ENCODE measurements at regions not wholly inside any gene's neighbourhood (a gene's known extent, or its start where the extent isn't known, plus 50 kb on each side); places are given as distances from the start of the nearest gene placed in this dataset.
A peak's percentile ranks its signal among the peaks of the same experiment; 100 is the strongest.
"Not testable (repeated sequence)": the region's sequence is repeated elsewhere in the genome, so short reads cannot be mapped to it uniquely, and the experiment has no call there.

GRCh38 chr4:169327951-169328350, 57.2 kb upstream of the SH3RF1 start:
- Histone ChIP-seq H3K27ac (ENCODE audit: low read depth in 1 of 2, low read length in 2 of 2) (no peak overlapping the region), H2AFZ (ENCODE audit: insufficient read depth, low read depth, low read length, poor library complexity, severe bottlenecking) (no peak overlapping the region), H4K20me1 (ENCODE audit: insufficient read depth, low read length) (no peaks in the 10 kb centered on the region), H3K36me3 (replicated peaks in 1 of 2; ENCODE audit: control insufficient read depth in 1 of 2, insufficient read depth in 2 of 2, low read length in 2 of 2) (no peaks in the 10 kb centered on the region), H3K4me1 (ENCODE audit: control insufficient read depth in 1 of 2, insufficient read depth in 2 of 2, low read length in 2 of 2) (no peaks in the 10 kb centered on the region), H3K4me3 (replicated peaks in 1 of 3; ENCODE audit: low read depth in 2 of 3, low read length in 3 of 3) (no peak overlapping the region), H3K79me2 (ENCODE audit: insufficient read depth, low read length) (no peaks in the 10 kb centered on the region), H3K27me3 (ENCODE audit: control insufficient read depth in 2 of 2, insufficient read depth in 2 of 2, low read length in 2 of 2) (no peaks in the 10 kb centered on the region), H3K9ac (ENCODE audit: insufficient read depth, low read length, poor library complexity, severe bottlenecking) (no peak overlapping the region), H3K4me2 (replicated peaks; ENCODE audit: extremely low read depth, low read length, poor library complexity, severe bottlenecking) (no peak overlapping the region), H3K9me3 (replicated peaks in 1 of 2; ENCODE audit: control insufficient read depth in 1 of 2, insufficient read depth in 1 of 2, low read length in 2 of 2) (no peaks in the 10 kb centered on the region)
- no peak overlapping the region for H3K4me3 Mint-ChIP-seq
- H3K9me3 Mint-ChIP-seq = peaks cover under 1 to 16% (median 9%) of the 10 kb centered on the region in 7 donors
- H3K27ac Mint-ChIP-seq = peak overlapping the region in 1 of 7 donors; percentile 21
- no peaks in the 10 kb centered on the region for H3K36me3 Mint-ChIP-seq
- H3K27me3 Mint-ChIP-seq (ENCODE audit: low read depth in 3 of 3) = peaks cover 0 to 4% (median 2%) of the 10 kb centered on the region in 3 donors
- intact Hi-C loops (cut with micrococcal nuclease) = no loop called here
- DNase-seq = no peak
- no peaks in the 10 kb centered on the region for H3K4me1 Mint-ChIP-seq
- 100% methylated on average over 1 of the region's 3 CpGs for WGBS (ENCODE audit: insufficient coverage)
- TF ChIP-seq, protein P1, sequence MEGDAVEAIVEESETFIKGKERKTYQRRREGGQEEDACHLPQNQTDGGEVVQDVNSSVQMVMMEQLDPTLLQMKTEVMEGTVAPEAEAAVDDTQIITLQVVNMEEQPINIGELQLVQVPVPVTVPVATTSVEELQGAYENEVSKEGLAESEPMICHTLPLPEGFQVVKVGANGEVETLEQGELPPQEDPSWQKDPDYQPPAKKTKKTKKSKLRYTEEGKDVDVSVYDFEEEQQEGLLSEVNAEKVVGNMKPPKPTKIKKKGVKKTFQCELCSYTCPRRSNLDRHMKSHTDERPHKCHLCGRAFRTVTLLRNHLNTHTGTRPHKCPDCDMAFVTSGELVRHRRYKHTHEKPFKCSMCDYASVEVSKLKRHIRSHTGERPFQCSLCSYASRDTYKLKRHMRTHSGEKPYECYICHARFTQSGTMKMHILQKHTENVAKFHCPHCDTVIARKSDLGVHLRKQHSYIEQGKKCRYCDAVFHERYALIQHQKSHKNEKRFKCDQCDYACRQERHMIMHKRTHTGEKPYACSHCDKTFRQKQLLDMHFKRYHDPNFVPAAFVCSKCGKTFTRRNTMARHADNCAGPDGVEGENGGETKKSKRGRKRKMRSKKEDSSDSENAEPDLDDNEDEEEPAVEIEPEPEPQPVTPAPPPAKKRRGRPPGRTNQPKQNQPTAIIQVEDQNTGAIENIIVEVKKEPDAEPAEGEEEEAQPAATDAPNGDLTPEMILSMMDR (IDR thresholded peaks at IDR 0.05) = no peak

DNA sequence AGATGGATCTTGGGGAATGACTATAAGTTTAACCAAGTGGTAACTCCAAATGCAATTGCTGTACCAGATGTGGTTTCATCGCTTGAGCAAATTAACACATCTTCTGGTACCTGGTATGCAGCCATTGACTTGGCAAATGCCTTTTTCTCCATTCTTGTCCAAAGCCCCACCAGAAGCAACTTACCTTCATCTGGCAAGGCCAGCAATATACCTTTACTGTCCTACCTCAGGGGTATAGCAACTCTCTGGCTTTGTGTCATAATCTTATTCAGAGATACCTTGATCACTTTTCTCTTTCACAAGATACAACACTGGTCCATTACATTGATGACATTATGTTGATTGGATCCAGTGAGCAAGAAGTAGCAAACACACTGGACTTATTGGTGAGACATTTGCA, 53.2 kb upstream of the SH3RF1 start:
- H3K4me1 Mint-ChIP-seq; H3K36me3 Mint-ChIP-seq; H3K27me3 Mint-ChIP-seq (ENCODE audit: low read depth in 3 of 3); H3K79me2 ChIP-seq (ENCODE audit: insufficient read depth, low read length); H3K9ac ChIP-seq (ENCODE audit: insufficient read depth, low read length, poor library complexity, severe bottlenecking); H3K27ac Mint-ChIP-seq; H3K27ac ChIP-seq (ENCODE audit: low read depth in 1 of 2, low read length in 2 of 2); H3K36me3 ChIP-seq (replicated peaks in 1 of 2; ENCODE audit: control insufficient read depth in 1 of 2, insufficient read depth in 2 of 2, low read length in 2 of 2); H3K9me3 ChIP-seq (replicated peaks in 1 of 2; ENCODE audit: control insufficient read depth in 1 of 2, insufficient read depth in 1 of 2, low read length in 2 of 2); intact Hi-C loops (cut with micrococcal nuclease); H3K27me3 ChIP-seq (ENCODE audit: control insufficient read depth in 2 of 2, insufficient read depth in 2 of 2, low read length in 2 of 2); H3K4me1 ChIP-seq (ENCODE audit: control insufficient read depth in 1 of 2, insufficient read depth in 2 of 2, low read length in 2 of 2); H3K4me3 ChIP-seq (replicated peaks in 1 of 3; ENCODE audit: low read depth in 2 of 3, low read length in 3 of 3); H4K20me1 ChIP-seq (ENCODE audit: insufficient read depth, low read length); H2AFZ ChIP-seq (ENCODE audit: insufficient read depth, low read depth, low read length, poor library complexity, severe bottlenecking); H3K4me2 ChIP-seq (replicated peaks; ENCODE audit: extremely low read depth, low read length, poor library complexity, severe bottlenecking); H3K4me3 Mint-ChIP-seq; DNase-seq: not testable (repeated sequence)
- peaks cover 5 to 16% (median 8%) of the 10 kb centered on the region in 7 donors for H3K9me3 Mint-ChIP-seq
- WGBS (ENCODE audit: insufficient coverage) = 83% methylated on average over 1 of the region's 1 CpG

- H3K9ac ChIP-seq (ENCODE audit: insufficient read depth, low read length, poor library complexity, severe bottlenecking); H3K27ac ChIP-seq (ENCODE audit: low read depth in 1 of 2, low read length in 2 of 2); H3K4me1 ChIP-seq (ENCODE audit: control insufficient read depth in 1 of 2, insufficient read depth in 2 of 2, low read length in 2 of 2); H3K27me3 ChIP-seq (ENCODE audit: control insufficient read depth in 2 of 2, insufficient read depth in 2 of 2, low read length in 2 of 2); H3K79me2 ChIP-seq (ENCODE audit: insufficient read depth, low read length); H3K4me3 ChIP-seq (replicated peaks in 1 of 3; ENCODE audit: low read depth in 2 of 3, low read length in 3 of 3); H3K36me3 ChIP-seq (replicated peaks in 1 of 2; ENCODE audit: control insufficient read depth in 1 of 2, insufficient read depth in 2 of 2, low read length in 2 of 2); H3K27me3 Mint-ChIP-seq (ENCODE audit: low read depth in 3 of 3); H3K36me3 Mint-ChIP-seq; H3K4me3 Mint-ChIP-seq; DNase-seq; intact Hi-C loops (cut with micrococcal nuclease); H3K4me2 ChIP-seq (replicated peaks; ENCODE audit: extremely low read depth, low read length, poor library complexity, severe bottlenecking); H2AFZ ChIP-seq (ENCODE audit: insufficient read depth, low read depth, low read length, poor library complexity, severe bottlenecking); H3K4me1 Mint-ChIP-seq; H4K20me1 ChIP-seq (ENCODE audit: insufficient read depth, low read length); H3K9me3 ChIP-seq (replicated peaks in 1 of 2; ENCODE audit: control insufficient read depth in 1 of 2, insufficient read depth in 1 of 2, low read length in 2 of 2); H3K27ac Mint-ChIP-seq: not testable (repeated sequence)
- peaks cover 5 to 19% (median 10%) of the 10 kb centered on the region in 7 donors for H3K9me3 Mint-ChIP-seq
Measured at GRCh38 chr4:169322833-169323232, 52.1 kb upstream of the SH3RF1 start.
